Astrocyte (in vitro differentiated cells and primary cell): ENCODE measurements at regions not wholly inside any gene's neighbourhood (a gene's known extent, or its start where the extent isn't known, plus 50 kb on each side); places are given as distances from the start of the nearest gene placed in this dataset.

Experiments used
- DNase-seq: peaks from one replicate; pipeline ENCODE4 v3.0.0-alpha.2; 2010; ENCODE audit warnings: low read depth
- FAIRE-seq: peaks from 2 replicates; lab custom pipeline; 2011; peaks lifted over from hg19 to GRCh38; lab: Jason Lieb, UNC
- H2AFZ ChIP-seq: 2 replicates; pipeline ENCODE4 v1.6.0; 2012; ENCODE audit warnings: low read depth, low read length, inconsistent platforms
- H3K27ac ChIP-seq: 2 replicates; pipeline ENCODE4 v1.5.1; 2011; ENCODE audit warnings: low read depth, low read length, inconsistent platforms
- H3K27me3 ChIP-seq: 2 replicates; pipeline ENCODE4 v1.6.0; 2011; ENCODE audit warnings: low read length, inconsistent platforms; ENCODE audit not compliant: insufficient read depth
- H3K36me3 ChIP-seq: 2 replicates; pipeline ENCODE4 v1.5.1; 2011; ENCODE audit warnings: low read length, inconsistent platforms; ENCODE audit not compliant: insufficient read depth
- H3K4me1 ChIP-seq: 2 replicates; pipeline ENCODE4 v1.5.1; 2011; ENCODE audit warnings: low read length, inconsistent platforms; ENCODE audit not compliant: insufficient read depth
- H3K4me2 ChIP-seq: 2 replicates; pipeline ENCODE4 v1.6.0; 2012; ENCODE audit warnings: low read length, inconsistent platforms
- H3K4me3 ChIP-seq: 2 replicates; pipeline ENCODE4 v1.5.1; 2011; ENCODE audit warnings: low read depth, mild to moderate bottlenecking, low read length, inconsistent platforms; ENCODE audit not compliant: insufficient read depth
- H3K79me2 ChIP-seq: 2 replicates; pipeline ENCODE4 v1.6.0; 2012; ENCODE audit warnings: mild to moderate bottlenecking, low read length, inconsistent platforms; ENCODE audit not compliant: insufficient read depth
- H3K9ac ChIP-seq: 2 replicates; pipeline ENCODE4 v1.6.0; 2012; ENCODE audit warnings: mild to moderate bottlenecking, low read length, inconsistent platforms
- H3K9me3 ChIP-seq: 2 replicates; pipeline ENCODE4 v1.5.1; 2012; ENCODE audit warnings: low read depth, mild to moderate bottlenecking, low read length, inconsistent platforms; ENCODE audit not compliant: insufficient read depth
- H4K20me1 ChIP-seq: 2 replicates; pipeline ENCODE4 v1.6.0; 2012; ENCODE audit warnings: low read length, inconsistent platforms; ENCODE audit not compliant: insufficient read depth
- H3K27ac Mint-ChIP-seq: one replicate; pipeline ENCODE4 v1.8.0; 2021; ENCODE audit warnings: mild to moderate bottlenecking, mixed read lengths; ENCODE audit not compliant: unreplicated experiment
- H3K27me3 Mint-ChIP-seq: one replicate; pipeline ENCODE4 v1.8.0; 2021; ENCODE audit warnings: low read depth, mixed read lengths; ENCODE audit not compliant: unreplicated experiment
- H3K36me3 Mint-ChIP-seq: one replicate; pipeline ENCODE4 v1.8.0; 2021; ENCODE audit warnings: low read depth, mixed read lengths; ENCODE audit not compliant: unreplicated experiment
- H3K4me1 Mint-ChIP-seq: one replicate; pipeline ENCODE4 v1.8.0; 2021; ENCODE audit warnings: low read depth, mixed read lengths; ENCODE audit not compliant: unreplicated experiment
- H3K4me3 Mint-ChIP-seq: one replicate; pipeline ENCODE4 v1.8.0; 2021; ENCODE audit warnings: mild to moderate bottlenecking, moderate library complexity, mixed read lengths; ENCODE audit not compliant: unreplicated experiment
- H3K9me3 Mint-ChIP-seq: one replicate; pipeline ENCODE4 v1.8.0; 2021; ENCODE audit warnings: mild to moderate bottlenecking, mixed read lengths; ENCODE audit not compliant: unreplicated experiment
- CTCF ChIP-seq: IDR thresholded peaks from 2 replicates; pipeline ENCODE4 v1.5.1; 2011; ENCODE audit warnings: low read depth, mild to moderate bottlenecking, inconsistent platforms, low read length, moderate library complexity; ENCODE audit not compliant: insufficient read depth
- EZH2 ChIP-seq: IDR thresholded peaks from 2 replicates; pipeline ENCODE4 v1.6.1; 2012; ENCODE audit warnings: mild to moderate bottlenecking, low read length, inconsistent platforms; ENCODE audit not compliant: insufficient read depth

- no peak overlapping the region for H2AFZ ChIP-seq
- no peaks in the 10 kb centered on the region for H3K36me3 ChIP-seq
- H3K4me1 Mint-ChIP-seq, result no peaks in the 10 kb centered on the region
- peaks cover 2% of the 10 kb centered on the region for H3K27me3 ChIP-seq
- no peaks in the 10 kb centered on the region for H3K4me1 ChIP-seq
- H3K9ac ChIP-seq, result no peak overlapping the region
- no peak overlapping the region for H3K4me3 ChIP-seq
- DNase-seq, result no peak
- no peak overlapping the region for H3K4me2 ChIP-seq
- H3K79me2 ChIP-seq, result no peaks in the 10 kb centered on the region
- peaks cover 3% of the 10 kb centered on the region for H3K36me3 Mint-ChIP-seq
- H3K27ac Mint-ChIP-seq, result no peak overlapping the region
- FAIRE-seq, result no peak
- peaks cover 22% of the 10 kb centered on the region for H3K27me3 Mint-ChIP-seq
- H4K20me1 ChIP-seq, result no peaks in the 10 kb centered on the region
- H3K9me3 Mint-ChIP-seq, result peaks cover 3% of the 10 kb centered on the region
- TF ChIP-seq EZH2, result no peak
- no peaks in the 10 kb centered on the region for H3K9me3 ChIP-seq
- no peak overlapping the region for H3K4me3 Mint-ChIP-seq
- no peak overlapping the region for H3K27ac ChIP-seq
Measured at GRCh38 chr2:176628438-176628837, 359.2 kb downstream of the MTX2 start.

- H3K27ac Mint-ChIP-seq, result no peak overlapping the region
- no peak for FAIRE-seq
- Histone ChIP-seq H3K27ac (no peak overlapping the region), H3K79me2 (no peaks in the 10 kb centered on the region), H3K9me3 (no peaks in the 10 kb centered on the region), H3K4me1 (no peaks in the 10 kb centered on the region), H3K4me2 (no peak overlapping the region), H3K36me3 (no peaks in the 10 kb centered on the region), H2AFZ (no peak overlapping the region), H3K27me3 (peaks cover 15% of the 10 kb centered on the region), H4K20me1 (no peaks in the 10 kb centered on the region), H3K4me3 (no peak overlapping the region), H3K9ac (no peak overlapping the region)
- TF ChIP-seq CTCF (no peak), EZH2 (no peak)
- H3K9me3 Mint-ChIP-seq, result no peaks in the 10 kb centered on the region
- no peaks in the 10 kb centered on the region for H3K4me1 Mint-ChIP-seq
- H3K27me3 Mint-ChIP-seq, result peaks cover 21% of the 10 kb centered on the region
- peaks cover 3% of the 10 kb centered on the region for H3K36me3 Mint-ChIP-seq
- no peak for DNase-seq
- no peak overlapping the region for H3K4me3 Mint-ChIP-seq
Measured at GRCh38 chr2:176633754-176634153, 364.5 kb downstream of the MTX2 start.

GRCh38 chr2:176636401-176636800, 367.2 kb downstream of the MTX2 start:
- Histone ChIP-seq H3K27me3 (peaks cover 19% of the 10 kb centered on the region), H3K27ac (no peak overlapping the region), H3K4me3 (no peak overlapping the region), H3K9ac (no peak overlapping the region), H4K20me1 (no peaks in the 10 kb centered on the region), H3K4me1 (no peaks in the 10 kb centered on the region), H3K4me2 (peak overlapping the region; percentile 87), H3K36me3 (no peaks in the 10 kb centered on the region), H2AFZ (no peak overlapping the region), H3K79me2 (no peaks in the 10 kb centered on the region), H3K9me3 (no peaks in the 10 kb centered on the region)
- H3K9me3 Mint-ChIP-seq, result no peaks in the 10 kb centered on the region
- H3K27me3 Mint-ChIP-seq, result peaks cover 32% of the 10 kb centered on the region
- TF ChIP-seq EZH2 (no peak), CTCF (no peak)
- no peak for DNase-seq
- no peak overlapping the region for H3K4me3 Mint-ChIP-seq
- no peak for FAIRE-seq
- H3K36me3 Mint-ChIP-seq, result peaks cover 3% of the 10 kb centered on the region
- no peaks in the 10 kb centered on the region for H3K4me1 Mint-ChIP-seq
- H3K27ac Mint-ChIP-seq, result no peak overlapping the region
